Hepatocyte (in vitro differentiated cells): ENCODE measurements at regions not wholly inside any gene's neighbourhood (a gene's known extent, or its start where the extent isn't known, plus 50 kb on each side); places are given as distances from the start of the nearest gene placed in this dataset.

Source experiments
- EZH2 ChIP-seq: fragments of 200-600 bp; sonication (generic); IDR thresholded peaks from 2 replicates; pipeline ENCODE4 v1.6.1; 2016; ENCODE audit warnings: antibody characterized with exemption, mild to moderate bottlenecking, borderline replicate concordance
- TF ChIP-seq, protein P1 (sequence below): fragments of 200-600 bp; sonication (generic); IDR thresholded peaks from 2 replicates; pipeline ENCODE4 v1.5.1; 2016; ENCODE audit warnings: antibody characterized with exemption, mild to moderate bottlenecking; ENCODE audit not compliant: poor library complexity

DNA sequence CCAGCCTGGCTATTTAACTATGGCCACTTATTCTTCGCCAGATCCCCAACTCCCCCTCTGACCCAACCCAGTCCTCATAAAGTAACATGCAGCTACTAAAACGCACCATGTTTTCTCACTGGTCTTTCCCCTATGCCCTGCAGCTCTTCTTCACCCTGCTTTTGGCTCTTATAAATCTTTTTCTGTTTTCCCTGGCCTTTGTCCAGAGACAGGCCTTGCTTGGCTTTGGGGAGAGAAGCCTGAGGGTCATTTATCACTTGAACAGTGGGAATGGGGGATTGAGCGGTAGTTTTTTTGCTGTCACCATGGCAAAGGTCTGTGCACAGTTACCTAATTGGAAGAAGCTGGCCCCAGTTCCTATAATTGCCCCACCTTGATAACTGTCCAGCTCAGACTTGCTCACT is 202.9 kb upstream of the NT5C1B start:
- TF ChIP-seq, protein P1, sequence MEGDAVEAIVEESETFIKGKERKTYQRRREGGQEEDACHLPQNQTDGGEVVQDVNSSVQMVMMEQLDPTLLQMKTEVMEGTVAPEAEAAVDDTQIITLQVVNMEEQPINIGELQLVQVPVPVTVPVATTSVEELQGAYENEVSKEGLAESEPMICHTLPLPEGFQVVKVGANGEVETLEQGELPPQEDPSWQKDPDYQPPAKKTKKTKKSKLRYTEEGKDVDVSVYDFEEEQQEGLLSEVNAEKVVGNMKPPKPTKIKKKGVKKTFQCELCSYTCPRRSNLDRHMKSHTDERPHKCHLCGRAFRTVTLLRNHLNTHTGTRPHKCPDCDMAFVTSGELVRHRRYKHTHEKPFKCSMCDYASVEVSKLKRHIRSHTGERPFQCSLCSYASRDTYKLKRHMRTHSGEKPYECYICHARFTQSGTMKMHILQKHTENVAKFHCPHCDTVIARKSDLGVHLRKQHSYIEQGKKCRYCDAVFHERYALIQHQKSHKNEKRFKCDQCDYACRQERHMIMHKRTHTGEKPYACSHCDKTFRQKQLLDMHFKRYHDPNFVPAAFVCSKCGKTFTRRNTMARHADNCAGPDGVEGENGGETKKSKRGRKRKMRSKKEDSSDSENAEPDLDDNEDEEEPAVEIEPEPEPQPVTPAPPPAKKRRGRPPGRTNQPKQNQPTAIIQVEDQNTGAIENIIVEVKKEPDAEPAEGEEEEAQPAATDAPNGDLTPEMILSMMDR: no peak
- TF ChIP-seq EZH2: no peak
